GM21515 (cell line): ENCODE measurements at regions not wholly inside any gene's neighbourhood (a gene's known extent, or its start where the extent isn't known, plus 50 kb on each side); places are given as distances from the start of the nearest gene placed in this dataset.

Source experiments
- ATAC-seq: cut with Tn5 transposase; IDR thresholded peaks from one replicate; pipeline ENCODE4 v1.9.1; 2021; ENCODE audit not compliant: unreplicated experiment

- no peak for ATAC-seq
Observed at GRCh38 chr6:56864171-56864616, 90.7 kb upstream of the BEND6 start.

GRCh38 chr6:56863366-56863765, 91.5 kb upstream of the BEND6 start:
- ATAC-seq: no peak

- ATAC-seq: no peak
Observed at GRCh38 chr6:56862415-56863175, 92.3 kb upstream of the BEND6 start.

- ATAC-seq: no peak
Observed at GRCh38 chr6:56860475-56860874, 94.4 kb upstream of the BEND6 start.

- ATAC-seq: no peak
Observed at GRCh38 chr6:56856036-56856580, 98.8 kb upstream of the BEND6 start.

GRCh38 chr6:56854086-56854485, 100.8 kb upstream of the BEND6 start:
- no peak for ATAC-seq

- no peak for ATAC-seq
Observed at GRCh38 chr6:56853541-56853940, 101.4 kb upstream of the BEND6 start.

- ATAC-seq: peak; percentile 7
Observed at GRCh38 chr6:56852260-56853010, 102.5 kb upstream of the BEND6 start.

GRCh38 chr6:56851541-56852259, 103.2 kb upstream of the BEND6 start:
- ATAC-seq: peak; percentile 94

- no peak for ATAC-seq
Observed at GRCh38 chr6:56851074-56851473, 103.8 kb upstream of the BEND6 start.

- ATAC-seq: no peak
Observed at GRCh38 chr6:56850626-56851025, 104.3 kb upstream of the BEND6 start.

GRCh38 chr6:56849896-56850295, 105.0 kb upstream of the BEND6 start:
- ATAC-seq: no peak

- no peak for ATAC-seq
Observed at GRCh38 chr6:56848105-56848504, 106.8 kb upstream of the BEND6 start.

- ATAC-seq: no peak
Observed at GRCh38 chr6:56845032-56845431, 109.9 kb upstream of the BEND6 start.

GRCh38 chr6:56843476-56844349, 111.2 kb upstream of the BEND6 start:
- ATAC-seq: peak; percentile 83

GRCh38 chr6:56842686-56843475, 112.0 kb upstream of the BEND6 start:
- peak; percentile 31 for ATAC-seq

GRCh38 chr6:56841751-56842150, 113.2 kb upstream of the BEND6 start:
- no peak for ATAC-seq

GRCh38 chr6:56841381-56841749, 113.5 kb upstream of the BEND6 start:
- ATAC-seq: no peak

GRCh38 chr6:56840467-56841380, 114.2 kb upstream of the BEND6 start:
- ATAC-seq: no peak
